ENCODE measurements at regions not wholly inside any gene's neighbourhood (a gene's known extent, or its start where the extent isn't known, plus 50 kb on each side); places are given as distances from the start of the nearest gene placed in this dataset.

DNA sequence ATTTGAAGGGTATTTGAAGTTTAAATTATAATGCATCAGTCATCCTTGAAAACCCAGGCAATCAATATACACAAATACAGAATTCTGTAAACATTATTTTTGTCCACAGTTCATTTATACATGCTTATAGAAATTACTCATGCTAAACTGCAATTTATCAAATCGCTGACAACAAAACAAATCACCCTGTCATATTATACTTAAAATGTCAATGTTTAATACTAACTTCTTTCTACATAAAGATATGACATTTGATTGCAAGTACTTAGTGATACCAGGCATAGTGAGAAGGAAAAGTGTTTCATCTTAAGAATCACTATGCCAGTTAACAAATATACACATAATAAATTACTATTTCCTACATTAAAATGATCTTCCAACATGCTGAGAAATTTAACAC lies 232.0 kb downstream of the PCDH20 start:
- no peaks in the 10 kb centered on the region for H3K4me1 ChIP-seq
- no peaks in the 10 kb centered on the region for H3K27me3 ChIP-seq
- H3K36me3 ChIP-seq (ENCODE audit: low read depth, missing control alignments): no peaks in the 10 kb centered on the region
- DNase-seq: no peak
- H3K4me3 ChIP-seq: no peak overlapping the region
- no peak overlapping the region for H3K27ac ChIP-seq
- intact Hi-C loops (cut with DNase I; ENCODE audit: low total_unique reads): no loop called here
- H3K9me3 ChIP-seq: no peaks in the 10 kb centered on the region
- 37 to 44% methylated on average over 1 of the region's 1 CpG for WGBS, 2 donors
- TF ChIP-seq, protein P1, sequence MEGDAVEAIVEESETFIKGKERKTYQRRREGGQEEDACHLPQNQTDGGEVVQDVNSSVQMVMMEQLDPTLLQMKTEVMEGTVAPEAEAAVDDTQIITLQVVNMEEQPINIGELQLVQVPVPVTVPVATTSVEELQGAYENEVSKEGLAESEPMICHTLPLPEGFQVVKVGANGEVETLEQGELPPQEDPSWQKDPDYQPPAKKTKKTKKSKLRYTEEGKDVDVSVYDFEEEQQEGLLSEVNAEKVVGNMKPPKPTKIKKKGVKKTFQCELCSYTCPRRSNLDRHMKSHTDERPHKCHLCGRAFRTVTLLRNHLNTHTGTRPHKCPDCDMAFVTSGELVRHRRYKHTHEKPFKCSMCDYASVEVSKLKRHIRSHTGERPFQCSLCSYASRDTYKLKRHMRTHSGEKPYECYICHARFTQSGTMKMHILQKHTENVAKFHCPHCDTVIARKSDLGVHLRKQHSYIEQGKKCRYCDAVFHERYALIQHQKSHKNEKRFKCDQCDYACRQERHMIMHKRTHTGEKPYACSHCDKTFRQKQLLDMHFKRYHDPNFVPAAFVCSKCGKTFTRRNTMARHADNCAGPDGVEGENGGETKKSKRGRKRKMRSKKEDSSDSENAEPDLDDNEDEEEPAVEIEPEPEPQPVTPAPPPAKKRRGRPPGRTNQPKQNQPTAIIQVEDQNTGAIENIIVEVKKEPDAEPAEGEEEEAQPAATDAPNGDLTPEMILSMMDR (IDR thresholded peaks at IDR 0.05): no peak
- no peak for TF ChIP-seq POLR2A (IDR thresholded peaks at IDR 0.05)

DNA sequence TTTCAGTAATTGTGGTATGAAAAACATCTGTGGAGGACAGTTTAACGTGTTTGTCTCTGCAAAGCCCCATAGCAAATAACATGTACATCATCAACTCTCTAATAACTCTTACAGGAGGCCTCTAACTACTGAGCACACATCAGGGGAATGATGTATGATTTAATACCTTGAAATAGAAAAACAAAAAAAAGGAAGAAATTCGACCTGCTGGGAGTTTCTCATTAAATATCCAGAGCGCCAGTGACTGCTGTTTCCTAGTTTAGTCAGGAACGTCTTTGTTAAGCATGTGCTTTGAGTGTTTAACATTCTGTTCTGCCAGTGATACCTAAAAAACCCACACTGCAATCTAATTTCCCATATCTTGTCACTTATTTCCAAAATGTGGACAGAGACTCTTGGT lies 235.4 kb downstream of the PCDH20 start:
- Histone ChIP-seq H3K36me3 (ENCODE audit: low read depth, missing control alignments) (no peaks in the 10 kb centered on the region), H3K27me3 (no peaks in the 10 kb centered on the region), H3K4me3 (no peak overlapping the region), H3K27ac (no peak overlapping the region), H3K4me1 (no peaks in the 10 kb centered on the region), H3K9me3 (no peaks in the 10 kb centered on the region)
- 42 to 44% methylated on average over 4 of the region's 4 CpGs for WGBS, 2 donors
- intact Hi-C loops (cut with DNase I; ENCODE audit: low total_unique reads): no loop called here
- DNase-seq: no peak
- TF ChIP-seq, protein P1 (IDR thresholded peaks at IDR 0.05): no peak
- no peak for TF ChIP-seq POLR2A (IDR thresholded peaks at IDR 0.05)

DNA sequence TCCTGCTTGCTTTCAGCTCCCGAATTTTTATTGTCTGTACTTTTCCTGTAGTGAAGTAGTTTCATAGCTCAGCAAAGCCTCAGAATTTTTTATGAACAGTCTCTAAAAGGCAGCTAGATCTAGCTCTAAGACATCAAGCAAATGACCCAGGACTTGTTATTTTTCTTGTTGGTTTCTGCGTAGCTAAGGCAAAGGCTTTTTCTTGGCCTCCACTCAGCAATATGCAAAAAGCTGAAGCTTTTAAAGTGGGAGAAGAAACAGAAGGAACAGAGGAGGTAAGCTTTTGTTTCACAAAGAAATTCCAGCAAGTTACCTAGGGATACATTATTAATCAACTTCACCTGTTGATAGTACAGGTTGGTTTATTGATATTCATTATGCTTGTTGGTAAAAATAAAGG lies 235.9 kb downstream of the PCDH20 start:
- intact Hi-C loops (cut with DNase I; ENCODE audit: low total_unique reads): no loop called here
- no peak overlapping the region for H3K4me3 ChIP-seq
- H3K27me3 ChIP-seq: no peaks in the 10 kb centered on the region
- H3K9me3 ChIP-seq: no peaks in the 10 kb centered on the region
- TF ChIP-seq POLR2A (IDR thresholded peaks at IDR 0.05): no peak
- TF ChIP-seq, protein P1 (IDR thresholded peaks at IDR 0.05): no peak
- WGBS, 2 donors: 69 to 71% methylated on average over 2 of the region's 2 CpGs
- no peak overlapping the region for H3K27ac ChIP-seq
- no peaks in the 10 kb centered on the region for H3K36me3 ChIP-seq (ENCODE audit: low read depth, missing control alignments)
- DNase-seq: no peak
- no peaks in the 10 kb centered on the region for H3K4me1 ChIP-seq

DNA sequence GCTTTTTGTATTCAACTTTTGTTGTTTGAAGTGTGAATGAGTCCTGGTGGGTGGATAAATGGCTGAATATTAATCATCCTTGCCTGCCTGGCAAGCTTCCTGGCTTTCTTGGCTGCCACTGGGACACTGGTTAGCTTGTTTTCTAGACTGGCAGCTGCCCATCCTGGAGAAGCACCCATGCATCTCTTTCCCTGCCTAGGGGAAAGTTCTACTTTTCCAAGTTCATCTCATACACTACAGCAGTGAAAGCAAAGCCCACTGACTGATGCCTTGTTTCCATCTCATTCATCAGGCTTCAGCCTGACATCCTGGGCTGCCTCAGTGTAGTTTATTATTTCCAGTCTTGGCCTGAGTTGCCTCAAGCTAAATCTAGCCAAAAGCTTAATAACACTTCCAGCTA lies 244.8 kb downstream of the PCDH20 start:
- no peak for DNase-seq
- no peak overlapping the region for H3K27ac ChIP-seq
- no peaks in the 10 kb centered on the region for H3K36me3 ChIP-seq (ENCODE audit: low read depth, missing control alignments)
- no peaks in the 10 kb centered on the region for H3K4me1 ChIP-seq
- H3K9me3 ChIP-seq: no peaks in the 10 kb centered on the region
- no peak overlapping the region for H3K4me3 ChIP-seq
- no peaks in the 10 kb centered on the region for H3K27me3 ChIP-seq
- TF ChIP-seq, protein P1 (IDR thresholded peaks at IDR 0.05): no peak
- TF ChIP-seq POLR2A (IDR thresholded peaks at IDR 0.05): no peak
- intact Hi-C loops (cut with DNase I; ENCODE audit: low total_unique reads): no loop called here

DNA sequence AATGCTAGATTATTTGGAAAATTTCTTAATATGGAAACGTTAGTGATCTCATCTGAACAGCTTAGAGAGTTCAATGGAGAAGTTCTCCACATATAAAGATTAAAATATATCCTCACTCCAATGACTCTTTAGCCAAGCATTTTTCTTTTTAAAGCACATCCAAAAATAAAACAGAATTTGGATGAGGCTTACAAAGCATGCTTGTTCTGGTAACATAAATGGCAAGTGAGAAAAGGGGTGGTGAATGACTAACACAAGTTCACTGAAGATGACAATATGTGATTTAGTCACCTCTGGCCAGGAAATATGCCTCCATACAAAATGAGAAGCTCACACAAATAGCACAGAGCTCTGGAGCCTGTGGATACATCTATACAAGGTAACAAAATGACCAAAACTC lies 253.0 kb downstream of the PCDH20 start:
- intact Hi-C loops (cut with DNase I; ENCODE audit: low total_unique reads): no loop called here
- no peak for DNase-seq
- Histone ChIP-seq H3K9me3 (no peaks in the 10 kb centered on the region), H3K4me1 (no peaks in the 10 kb centered on the region), H3K4me3 (no peak overlapping the region), H3K27ac (no peak overlapping the region), H3K27me3 (no peaks in the 10 kb centered on the region), H3K36me3 (ENCODE audit: low read depth, missing control alignments) (no peaks in the 10 kb centered on the region)
- 42 to 68% methylated on average over 1 of the region's 1 CpG for WGBS, 2 donors
- TF ChIP-seq, protein P1 (IDR thresholded peaks at IDR 0.05): no peak
- TF ChIP-seq POLR2A (IDR thresholded peaks at IDR 0.05): no peak
